ENCODE measurements at regions not wholly inside any gene's neighbourhood (a gene's known extent, or its start where the extent isn't known, plus 50 kb on each side); places are given as distances from the start of the nearest gene placed in this dataset.

DNA sequence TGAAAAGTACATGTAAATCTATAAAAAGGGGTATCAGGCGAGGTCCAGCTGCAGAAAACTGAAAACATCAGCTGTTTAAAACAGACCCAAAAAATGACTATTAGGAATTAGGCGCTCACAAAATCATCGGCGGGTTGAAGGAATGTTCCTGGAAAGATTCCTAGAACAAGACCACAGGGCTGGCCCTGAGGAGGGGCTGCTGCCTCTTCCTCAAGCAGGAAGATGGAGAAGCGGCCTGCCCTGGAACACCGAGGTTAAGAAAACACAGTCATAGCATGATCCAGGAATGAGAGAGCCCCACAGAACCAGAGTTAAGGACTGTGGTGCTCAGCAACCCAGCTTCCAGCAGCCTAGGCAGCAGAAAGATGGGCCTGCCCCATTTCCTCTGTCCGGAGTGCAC, 78.4 kb downstream of the C11orf91 start:
- TF ChIP-seq, protein P1, sequence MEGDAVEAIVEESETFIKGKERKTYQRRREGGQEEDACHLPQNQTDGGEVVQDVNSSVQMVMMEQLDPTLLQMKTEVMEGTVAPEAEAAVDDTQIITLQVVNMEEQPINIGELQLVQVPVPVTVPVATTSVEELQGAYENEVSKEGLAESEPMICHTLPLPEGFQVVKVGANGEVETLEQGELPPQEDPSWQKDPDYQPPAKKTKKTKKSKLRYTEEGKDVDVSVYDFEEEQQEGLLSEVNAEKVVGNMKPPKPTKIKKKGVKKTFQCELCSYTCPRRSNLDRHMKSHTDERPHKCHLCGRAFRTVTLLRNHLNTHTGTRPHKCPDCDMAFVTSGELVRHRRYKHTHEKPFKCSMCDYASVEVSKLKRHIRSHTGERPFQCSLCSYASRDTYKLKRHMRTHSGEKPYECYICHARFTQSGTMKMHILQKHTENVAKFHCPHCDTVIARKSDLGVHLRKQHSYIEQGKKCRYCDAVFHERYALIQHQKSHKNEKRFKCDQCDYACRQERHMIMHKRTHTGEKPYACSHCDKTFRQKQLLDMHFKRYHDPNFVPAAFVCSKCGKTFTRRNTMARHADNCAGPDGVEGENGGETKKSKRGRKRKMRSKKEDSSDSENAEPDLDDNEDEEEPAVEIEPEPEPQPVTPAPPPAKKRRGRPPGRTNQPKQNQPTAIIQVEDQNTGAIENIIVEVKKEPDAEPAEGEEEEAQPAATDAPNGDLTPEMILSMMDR (IDR thresholded peaks at IDR 0.05; ENCODE audit: low read depth, low read length): no peak
- TF ChIP-seq POLR2A (IDR thresholded peaks at IDR 0.05; ENCODE audit: extremely low read depth, insufficient read length): no peak
- TF ChIP-seq, protein P2, sequence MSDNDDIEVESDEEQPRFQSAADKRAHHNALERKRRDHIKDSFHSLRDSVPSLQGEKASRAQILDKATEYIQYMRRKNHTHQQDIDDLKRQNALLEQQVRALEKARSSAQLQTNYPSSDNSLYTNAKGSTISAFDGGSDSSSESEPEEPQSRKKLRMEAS (IDR thresholded peaks at IDR 0.05; ENCODE audit: low read depth, low read length): no peak

Measured in NB4 (cell line).